AG04450 (cell line): ENCODE measurements at regions not wholly inside any gene's neighbourhood (a gene's known extent, or its start where the extent isn't known, plus 50 kb on each side); places are given as distances from the start of the nearest gene placed in this dataset.

Experiments used
- CTCF ChIA-PET: fragments of 300-600, 350-600 bp; formaldehyde crosslinking; extraction: SDS; loops from one replicate; lab custom pipeline; 2022; ENCODE audit warnings: antibody characterized with exemption, inconsistent platforms; lab: Charles Lee
- POLR2A ChIA-PET: fragments of 350-600 bp; formaldehyde crosslinking; extraction: SDS; loops from one replicate; lab custom pipeline; 2021; ENCODE audit warnings: antibody characterized with exemption, inconsistent platforms; lab: Yijun Ruan, JAX
- DNase-seq: peaks from one replicate; pipeline ENCODE4 v3.0.0-alpha.2; 2011; ENCODE audit warnings: low read depth, low spot score
- H3K27ac ChIP-seq: one replicate; pipeline ENCODE4 v1.5.1; 2012; ENCODE audit warnings: low read depth, low read length, control low read depth
- H3K27me3 ChIP-seq: one replicate; pipeline ENCODE4 v1.6.0; 2012; ENCODE audit warnings: low read length; ENCODE audit not compliant: control insufficient read depth, insufficient read depth
- H3K4me3 ChIP-seq: 2 replicates; pipeline ENCODE4 v1.5.1; 2011; ENCODE audit warnings: mild to moderate bottlenecking, low read depth, low read length, control low read depth
- H3K9me3 ChIP-seq: 2 replicates; pipeline ENCODE4 v1.5.1; 2012; ENCODE audit warnings: low read length; ENCODE audit not compliant: control insufficient read depth, insufficient read depth
- CTCF ChIP-seq: IDR thresholded peaks from 2 replicates; pipeline ENCODE4 v1.5.1; 2011; ENCODE audit warnings: low read depth, low read length, control low read depth, inconsistent platforms

GRCh38 chr20:17859002-17859615 lies 109.5 kb downstream of the SNX5 start:
- ChIA-PET POLR2A (no interaction called here), CTCF (no interaction called here)
- no peak overlapping the region for H3K27ac ChIP-seq
- peaks cover 12% of the 10 kb centered on the region for H3K9me3 ChIP-seq
- H3K4me3 ChIP-seq, result no peak overlapping the region
- DNase-seq, result no peak
- TF ChIP-seq CTCF, result no peak
- peaks cover 3% of the 10 kb centered on the region for H3K27me3 ChIP-seq

GRCh38 chr20:17858450-17859001 lies 110.1 kb downstream of the SNX5 start:
- ChIA-PET CTCF (no interaction called here), POLR2A (no interaction called here)
- Histone ChIP-seq H3K9me3 (peaks cover 12% of the 10 kb centered on the region), H3K27ac (no peak overlapping the region), H3K4me3 (no peak overlapping the region), H3K27me3 (peaks cover 3% of the 10 kb centered on the region)
- DNase-seq, result no peak
- no peak for TF ChIP-seq CTCF

GRCh38 chr20:17857639-17858449 lies 110.8 kb downstream of the SNX5 start:
- POLR2A ChIA-PET, result interaction anchor here (0.6 kb wide), 1 partner anchor 137 kb away, joined by 4 read pairs; no protein-coding TSS in a partner anchor
- TF ChIP-seq CTCF, result no peak
- CTCF ChIA-PET, result interaction anchor here (1.4 kb wide), 1 partner anchor 40 kb away, joined by 4 read pairs; no protein-coding TSS in a partner anchor
- Histone ChIP-seq H3K4me3 (no peak overlapping the region), H3K9me3 (peaks cover 12% of the 10 kb centered on the region), H3K27ac (no peak overlapping the region), H3K27me3 (peaks cover 3% of the 10 kb centered on the region)
- no peak for DNase-seq

GRCh38 chr20:17856837-17857605 lies 111.6 kb downstream of the SNX5 start:
- H3K27me3 ChIP-seq, result no peaks in the 10 kb centered on the region
- H3K27ac ChIP-seq, result no peak overlapping the region
- POLR2A ChIA-PET, result interaction anchor here (0.6 kb wide), 1 partner anchor 138 kb away, joined by 4 read pairs; no protein-coding TSS in a partner anchor
- DNase-seq, result no peak
- TF ChIP-seq CTCF, result no peak
- H3K4me3 ChIP-seq, result no peak overlapping the region
- CTCF ChIA-PET, result interaction anchor here (1.0 to 1.4 kb wide), 2 partner anchors 41 to 110 kb away, joined by 3 to 4 read pairs; no protein-coding TSS in a partner anchor
- H3K9me3 ChIP-seq, result peaks cover 12% of the 10 kb centered on the region
